NCI-H2029 (cell line): ENCODE measurements at regions not wholly inside any gene's neighbourhood (a gene's known extent, or its start where the extent isn't known, plus 50 kb on each side); places are given as distances from the start of the nearest gene placed in this dataset.
"Not testable (repeated sequence)": the region's sequence is repeated elsewhere in the genome, so short reads cannot be mapped to it uniquely, and the experiment has no call there.

Experiments used
- DNase-seq: peaks from one replicate; lab custom pipeline; 2025; lab: John Stamatoyannopoulos, UW

DNA sequence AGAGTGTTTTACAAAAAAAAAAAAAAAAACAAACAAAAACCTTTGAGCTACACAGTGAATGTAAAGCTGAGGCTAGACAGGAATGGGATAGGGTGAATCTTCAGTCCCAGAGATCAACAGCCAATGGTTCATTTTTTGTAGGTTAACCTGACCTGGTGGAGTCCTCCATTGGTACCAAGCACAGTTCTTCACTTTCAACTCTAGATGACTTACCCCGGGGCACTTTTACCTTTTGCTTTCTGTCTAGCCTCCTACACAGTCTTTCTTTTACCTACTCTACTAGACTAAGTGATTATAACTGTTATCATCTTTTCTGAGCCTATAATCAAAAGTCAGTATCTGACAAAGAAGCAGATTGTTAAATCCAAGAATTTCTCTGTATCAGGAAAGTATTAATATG, 50.9 kb downstream of the ANXA2R start:
- no peak for DNase-seq

DNA sequence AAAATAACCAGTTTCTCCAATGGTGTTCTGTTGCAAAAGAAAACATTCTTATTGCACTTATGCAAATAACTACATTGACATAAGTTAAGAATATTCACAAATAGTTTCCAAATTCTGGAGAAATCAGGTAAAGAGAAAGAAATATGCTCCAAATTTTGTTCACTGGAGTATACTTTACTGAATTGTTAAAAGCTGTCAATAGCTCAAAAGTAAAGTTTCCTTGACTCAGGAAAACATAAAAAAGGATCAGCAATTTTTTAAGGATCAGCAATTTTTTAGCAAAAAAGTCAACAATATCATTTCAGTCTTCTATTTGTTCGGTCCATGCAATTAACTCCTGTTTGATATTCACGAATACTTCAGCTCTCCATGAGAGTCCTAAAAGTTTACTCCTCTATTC, 51.6 kb downstream of the ANXA2R start:
- no peak for DNase-seq

DNA sequence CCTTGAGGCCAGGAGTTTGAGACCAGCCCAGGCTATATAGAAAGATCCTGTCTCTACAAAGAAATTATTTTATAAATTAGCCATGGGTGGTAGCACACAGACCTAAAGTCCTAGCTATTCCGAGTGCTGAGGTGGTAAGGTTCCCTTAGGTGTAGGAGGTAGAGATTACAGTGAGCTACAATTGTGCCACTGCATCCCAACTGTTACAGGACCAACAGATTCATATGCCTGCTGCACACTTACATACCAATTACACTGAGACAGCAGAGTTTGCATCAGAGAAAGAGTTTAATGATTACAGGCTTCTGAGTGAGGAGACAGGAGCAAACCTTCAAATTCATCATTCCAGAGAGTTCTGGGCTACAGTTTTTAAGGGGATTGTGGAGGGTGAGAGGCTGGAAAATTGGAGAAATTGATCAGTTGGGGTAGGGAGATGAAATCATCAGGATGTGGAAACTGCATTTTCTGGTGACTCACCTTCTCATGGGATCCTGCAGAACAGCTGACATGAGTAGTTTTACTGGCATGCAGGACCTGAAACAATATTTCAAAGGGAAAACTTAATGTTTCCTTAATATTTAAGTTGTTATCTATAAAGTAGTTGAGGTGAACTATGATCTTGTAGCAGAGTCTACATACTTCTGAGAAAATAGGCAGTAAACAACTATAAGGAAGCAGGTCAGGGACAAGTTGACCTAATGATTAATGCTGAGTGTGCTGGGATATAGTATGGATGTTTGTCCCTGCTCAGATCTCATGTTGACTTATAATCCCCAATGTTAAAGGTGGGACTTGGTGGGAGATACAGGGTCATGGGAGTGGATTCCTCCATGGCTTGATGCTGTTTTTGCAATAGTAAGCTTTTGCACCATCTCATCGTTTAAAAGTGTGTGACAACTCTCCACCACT, 54.7 kb downstream of the ANXA2R start:
- DNase-seq = no peak

DNA sequence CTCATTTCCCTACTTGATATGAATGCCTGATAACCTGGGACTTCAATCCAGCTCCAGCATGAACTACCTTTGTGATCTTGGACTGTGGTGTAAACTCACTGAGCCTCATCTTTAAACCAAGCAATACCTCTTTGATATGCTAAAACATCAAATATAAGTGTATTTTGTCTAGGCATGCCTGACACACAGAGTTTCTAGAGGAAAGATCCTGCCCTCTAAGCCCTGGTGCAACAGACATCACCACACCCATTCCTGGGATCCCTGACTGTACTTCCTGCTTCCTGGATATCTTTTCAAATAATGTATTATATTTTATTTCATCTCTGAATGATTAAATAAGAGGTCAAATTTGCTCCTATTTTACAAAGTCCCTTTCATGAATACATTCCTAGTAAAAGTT, 55.8 kb downstream of the ANXA2R start:
- DNase-seq = no peak

DNA sequence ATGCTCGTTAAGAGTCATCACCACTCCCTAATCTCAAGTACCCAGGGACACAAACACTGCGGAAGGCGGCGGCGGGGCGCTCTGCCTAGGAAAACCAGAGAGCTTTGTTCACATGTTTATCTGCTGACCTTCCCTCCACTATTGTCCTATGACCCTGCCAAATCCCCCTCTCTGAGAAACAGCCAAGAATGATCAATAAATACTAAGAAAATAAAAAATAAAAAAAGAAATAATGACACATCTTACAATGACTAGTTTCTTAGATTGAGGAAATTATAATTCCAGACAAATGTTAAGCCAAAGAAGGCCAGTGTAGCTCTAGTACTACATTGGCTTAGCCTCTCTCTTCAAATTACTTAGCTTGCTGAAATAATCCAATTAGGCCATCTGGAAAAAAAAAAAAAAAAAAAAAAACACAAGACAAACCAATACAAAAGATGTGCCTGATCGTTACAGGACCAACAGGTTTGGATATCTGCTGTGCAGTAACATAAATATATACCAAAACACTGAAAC, 58.0 kb downstream of the ANXA2R start:
- peak; percentile 59 for DNase-seq

DNA sequence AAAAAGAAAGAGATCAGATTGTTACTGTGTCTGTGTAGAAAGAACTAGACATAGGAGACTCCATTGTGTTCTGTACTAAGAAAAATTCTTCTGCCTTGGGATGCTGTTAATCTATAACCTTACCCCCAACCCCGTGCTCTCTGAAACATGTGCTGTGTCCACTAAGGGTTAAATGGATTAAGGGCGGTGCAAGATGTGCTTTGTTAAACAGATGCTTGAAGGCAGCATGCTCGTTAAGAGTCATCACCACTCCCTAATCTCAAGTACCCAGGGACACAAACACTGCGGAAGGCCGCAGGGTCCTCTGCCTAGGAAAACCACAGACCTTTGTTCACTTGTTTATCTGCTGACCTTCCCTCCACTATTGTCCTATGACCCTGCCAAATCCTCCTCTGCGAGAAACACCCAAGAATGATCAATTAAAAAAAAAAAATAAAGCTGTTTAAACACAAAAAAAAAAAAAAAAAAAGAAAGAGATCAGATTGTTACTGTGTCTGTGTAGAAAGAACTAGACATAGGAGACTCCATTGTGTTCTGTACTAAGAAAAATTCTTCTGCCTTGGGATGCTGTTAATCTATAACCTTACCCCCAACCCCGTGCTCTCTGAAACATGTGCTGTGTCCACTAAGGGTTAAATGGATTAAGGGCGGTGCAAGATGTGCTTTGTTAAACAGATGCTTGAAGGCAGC, 58.6 kb downstream of the ANXA2R start:
- DNase-seq = not testable (repeated sequence)

DNA sequence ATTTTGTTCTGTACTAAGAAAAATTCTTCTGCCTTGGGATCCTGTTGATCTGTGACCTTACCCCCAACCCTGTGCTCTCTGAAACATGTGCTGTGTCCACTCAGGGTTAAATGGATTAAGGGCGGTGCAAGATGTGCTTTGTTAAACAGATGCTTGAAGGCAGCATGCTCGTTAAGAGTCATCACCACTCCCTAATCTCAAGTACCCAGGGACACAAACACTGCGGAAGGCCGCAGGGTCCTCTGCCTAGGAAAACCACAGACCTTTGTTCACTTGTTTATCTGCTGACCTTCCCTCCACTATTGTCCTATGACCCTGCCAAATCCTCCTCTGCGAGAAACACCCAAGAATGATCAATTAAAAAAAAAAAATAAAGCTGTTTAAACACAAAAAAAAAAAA, 59.1 kb downstream of the ANXA2R start:
- not testable (repeated sequence) for DNase-seq

DNA sequence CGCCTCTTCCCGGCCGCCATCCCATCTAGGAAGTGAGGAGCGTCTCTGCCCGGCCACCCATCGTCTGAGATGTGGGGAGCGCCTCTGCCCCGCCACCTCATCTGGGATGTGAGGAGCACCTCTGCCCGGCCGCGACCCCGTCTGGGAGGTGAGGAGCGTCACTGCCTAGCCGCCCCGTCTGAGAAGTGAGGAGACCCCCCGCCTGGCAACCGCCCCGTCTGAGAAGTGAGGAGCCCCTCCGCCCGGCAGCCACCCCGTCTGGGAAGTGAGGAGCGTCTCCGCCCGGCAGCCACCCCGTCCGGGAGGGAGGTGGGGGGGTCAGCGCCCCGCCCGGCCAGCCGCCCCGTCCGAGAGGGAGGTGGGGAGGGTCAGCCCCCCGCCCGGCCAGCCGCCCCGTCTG, 59.7 kb downstream of the ANXA2R start:
- not testable (repeated sequence) for DNase-seq

DNA sequence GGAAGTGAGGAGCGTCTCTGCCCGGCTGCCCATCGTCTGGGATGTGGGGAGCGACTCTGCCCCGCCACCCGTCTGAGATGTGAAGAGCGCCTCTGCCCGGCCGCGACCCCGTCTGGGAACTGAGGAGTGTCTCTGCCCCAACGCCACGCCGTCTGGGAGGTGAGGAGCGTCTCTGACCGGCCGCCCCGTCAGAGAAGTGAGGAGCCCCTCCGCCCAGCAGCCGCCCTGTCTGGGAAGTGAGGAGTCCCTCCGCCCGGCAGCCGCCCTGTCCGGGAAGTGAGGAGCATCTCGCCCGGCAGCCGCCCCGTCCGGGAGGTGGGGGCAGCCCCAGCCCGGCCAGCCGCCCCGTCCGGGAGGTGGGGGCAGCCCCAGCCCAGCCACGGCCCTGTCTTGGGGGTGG, 60.9 kb downstream of the ANXA2R start:
- not testable (repeated sequence) for DNase-seq

DNA sequence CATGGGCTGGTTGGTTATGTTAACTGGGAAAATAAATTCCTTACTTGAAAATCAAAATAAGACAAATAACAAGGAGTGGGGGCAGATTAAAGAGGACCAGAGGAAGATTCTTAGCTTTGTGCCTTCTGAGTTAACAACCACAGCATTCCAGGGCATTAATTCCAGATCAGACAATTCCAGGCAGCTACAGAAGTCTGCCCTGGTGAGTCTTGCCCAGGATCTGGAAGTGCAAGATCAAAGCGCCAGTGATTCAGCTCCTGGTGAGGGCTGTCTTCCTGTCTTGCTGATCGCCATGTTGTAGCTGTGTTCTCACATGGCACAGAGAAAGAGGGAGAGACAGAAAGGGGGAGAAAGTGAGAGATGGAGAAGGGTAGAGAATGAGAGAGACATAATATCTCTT, 65.6 kb downstream of the ANXA2R start:
- no peak for DNase-seq

DNA sequence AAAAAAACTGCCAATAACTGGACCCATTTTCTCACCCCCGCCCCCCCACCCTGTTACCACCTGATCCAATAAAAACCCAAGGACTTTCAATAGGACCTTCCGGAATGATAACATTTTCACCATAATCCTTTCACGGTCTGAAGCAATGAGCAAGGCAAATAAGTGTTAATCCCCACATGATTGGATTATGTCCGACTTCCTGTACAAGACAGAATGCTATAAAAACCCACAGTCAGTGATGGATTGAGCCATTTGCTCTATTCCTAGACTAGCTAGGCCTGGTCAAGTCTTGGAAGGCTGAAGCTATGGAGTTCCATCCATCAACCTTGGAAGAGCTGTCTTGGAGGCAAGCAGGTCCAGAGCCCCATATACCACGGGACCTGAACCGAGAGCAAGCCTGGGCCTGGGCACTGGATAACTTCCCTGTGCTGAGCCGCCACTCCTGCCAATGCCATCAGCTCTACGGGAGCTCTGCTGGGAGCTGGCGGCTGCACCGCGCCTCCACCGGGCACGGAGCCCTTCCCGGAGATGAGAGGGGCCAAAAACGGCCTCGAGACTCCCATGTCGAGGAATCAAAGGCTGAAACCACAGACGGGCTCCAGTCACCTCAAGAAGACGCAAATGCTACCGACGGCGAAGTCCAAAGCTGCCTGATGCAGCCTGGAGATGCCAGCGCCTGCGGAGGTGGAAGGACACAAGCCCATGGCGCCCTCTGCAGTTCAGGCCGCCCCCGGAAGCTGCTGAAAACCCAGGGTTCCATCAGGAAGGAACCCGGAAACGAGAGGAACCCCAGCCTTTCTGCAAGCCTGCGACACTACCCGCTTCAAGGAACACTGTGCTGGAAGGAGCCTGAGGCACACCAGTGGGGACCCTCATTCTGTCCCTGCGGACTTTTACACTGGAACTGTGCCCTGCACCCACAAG, 69.2 kb downstream of the ANXA2R start:
- no peak for DNase-seq

DNA sequence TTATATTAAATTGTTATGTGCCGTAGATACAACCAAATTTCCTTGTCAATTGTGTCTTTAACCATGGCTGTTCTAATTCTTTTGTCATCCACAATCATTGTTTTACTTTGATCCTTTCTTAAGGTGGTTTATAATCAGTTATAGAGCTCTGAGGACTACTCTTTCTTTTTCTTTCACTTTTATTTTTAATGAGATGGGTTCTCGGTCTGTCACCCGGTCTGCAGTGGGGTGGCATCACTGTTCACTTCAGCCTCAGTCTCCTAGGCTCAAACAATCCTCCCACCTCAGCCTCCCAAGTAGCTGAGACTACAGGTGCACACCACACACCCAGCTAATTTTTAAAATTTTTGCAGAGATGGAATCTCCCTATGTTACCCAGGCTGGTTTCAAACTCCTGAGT, 74.2 kb downstream of the ANXA2R start:
- DNase-seq = no peak

DNA sequence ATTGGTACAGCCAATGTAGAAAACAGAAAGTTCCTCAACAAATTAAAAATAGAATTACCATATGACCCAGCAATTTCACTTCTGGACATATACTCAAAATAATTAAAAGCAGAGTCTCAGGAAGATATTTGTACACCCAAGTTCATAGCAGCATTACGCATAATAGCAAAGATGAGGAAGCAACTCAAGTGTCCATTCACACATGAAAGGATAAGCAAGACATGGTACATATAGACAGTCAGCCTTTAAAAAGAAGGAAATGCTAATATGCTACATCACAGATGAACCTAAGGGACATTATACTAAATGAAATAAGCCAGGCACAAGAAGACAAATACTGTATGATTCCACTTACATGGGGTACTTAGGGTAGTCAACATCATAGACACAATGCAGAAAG, 76.7 kb downstream of the ANXA2R start:
- no peak for DNase-seq

DNA sequence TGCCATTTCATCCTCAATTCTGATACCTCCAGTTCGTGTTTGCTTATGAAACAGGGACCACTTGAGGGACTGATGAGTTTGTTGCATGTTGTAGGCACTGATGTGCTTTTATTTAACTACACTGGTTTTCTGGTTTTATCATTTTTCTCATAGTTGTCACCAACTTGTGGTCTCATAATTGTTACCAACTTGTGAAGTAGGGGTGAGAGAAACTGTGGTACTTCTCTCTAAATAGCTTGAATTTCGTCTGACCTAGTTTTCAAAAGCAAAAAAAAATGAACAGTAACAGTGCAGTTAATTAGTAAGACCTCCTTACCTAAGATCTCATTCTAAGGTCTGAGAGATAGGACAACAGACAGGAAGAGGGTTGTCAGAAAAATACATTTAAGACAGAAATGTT, 78.0 kb downstream of the ANXA2R start:
- no peak for DNase-seq

DNA sequence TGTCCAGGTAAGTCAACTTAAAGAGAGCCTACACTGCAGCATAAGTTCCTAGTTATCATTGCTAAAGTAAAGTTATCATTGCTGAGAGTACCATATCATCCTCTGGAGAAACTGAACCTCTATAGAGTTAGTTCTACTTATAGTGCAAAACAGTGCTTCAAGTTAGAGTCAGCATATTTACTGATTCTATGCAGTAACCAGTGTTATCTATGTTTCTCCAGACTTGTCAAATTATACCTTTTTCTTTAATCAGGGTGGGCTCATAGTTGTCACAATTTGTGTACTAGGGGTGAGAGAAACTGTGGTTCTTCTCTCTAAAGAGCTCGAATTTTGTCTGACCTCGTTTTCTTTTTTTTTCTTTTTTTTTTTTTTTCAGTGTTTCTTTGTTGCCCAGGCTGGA, 79.6 kb downstream of the ANXA2R start:
- no peak for DNase-seq

DNA sequence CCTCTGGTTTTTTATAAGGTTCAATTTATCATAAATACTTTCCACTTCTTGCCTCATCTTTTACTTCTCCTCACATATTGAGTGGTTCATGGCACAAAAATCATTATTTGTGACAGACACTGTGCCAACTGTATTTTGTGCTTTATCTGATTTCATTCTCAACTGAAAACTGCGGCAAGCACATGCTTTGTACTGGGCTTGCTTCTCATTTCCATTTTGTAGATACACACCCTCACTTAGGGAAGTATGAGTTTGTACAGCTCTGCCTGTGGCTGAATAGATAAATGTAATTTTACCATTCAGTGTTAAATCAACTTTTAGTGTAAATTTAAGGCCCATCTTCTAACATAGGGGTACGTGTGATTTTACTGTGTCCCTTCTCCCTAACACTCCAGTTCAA, 83.6 kb downstream of the ANXA2R start:
- DNase-seq = no peak

DNA sequence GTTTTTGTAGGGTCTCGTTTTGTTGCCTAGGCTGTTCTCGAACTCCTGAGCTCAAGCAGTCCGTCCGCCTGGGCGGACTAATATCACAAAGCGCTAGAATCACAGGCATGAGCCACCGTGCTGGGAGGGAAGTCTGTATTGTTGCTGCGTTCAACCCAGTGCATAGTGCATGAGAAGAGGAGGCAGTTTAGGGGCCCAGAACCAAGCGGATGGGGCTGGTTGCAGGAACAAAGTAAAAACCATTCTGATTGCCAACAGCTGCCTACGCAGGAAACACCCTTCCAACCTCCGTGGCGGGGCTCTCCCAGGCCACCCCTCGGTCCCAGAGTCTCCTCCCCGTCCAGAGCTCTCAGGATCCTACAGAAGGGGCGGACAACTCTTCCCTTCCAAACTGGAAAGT, 87.1 kb downstream of the ANXA2R start:
- no peak for DNase-seq

DNA sequence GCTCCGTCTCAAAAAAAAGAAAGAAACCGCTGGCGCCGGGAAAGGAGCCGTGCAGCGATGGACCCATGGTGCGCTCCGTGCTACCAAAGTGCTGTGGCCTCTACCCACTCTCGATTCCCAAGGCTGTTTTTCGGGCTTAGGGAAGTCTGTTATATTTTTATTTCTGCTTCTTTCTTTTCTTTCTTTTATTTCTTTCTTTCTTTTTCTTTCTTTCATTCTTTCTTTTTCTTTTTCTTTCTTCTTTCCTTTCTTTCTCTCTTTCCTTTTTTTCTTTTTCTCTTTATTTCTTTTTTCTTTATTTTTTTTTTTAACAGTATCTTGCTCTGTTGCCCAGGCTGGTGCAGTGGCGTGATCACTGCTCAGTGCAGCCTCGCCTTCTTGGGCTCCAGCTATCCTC, 87.5 kb downstream of the ANXA2R start:
- DNase-seq = no peak

DNA sequence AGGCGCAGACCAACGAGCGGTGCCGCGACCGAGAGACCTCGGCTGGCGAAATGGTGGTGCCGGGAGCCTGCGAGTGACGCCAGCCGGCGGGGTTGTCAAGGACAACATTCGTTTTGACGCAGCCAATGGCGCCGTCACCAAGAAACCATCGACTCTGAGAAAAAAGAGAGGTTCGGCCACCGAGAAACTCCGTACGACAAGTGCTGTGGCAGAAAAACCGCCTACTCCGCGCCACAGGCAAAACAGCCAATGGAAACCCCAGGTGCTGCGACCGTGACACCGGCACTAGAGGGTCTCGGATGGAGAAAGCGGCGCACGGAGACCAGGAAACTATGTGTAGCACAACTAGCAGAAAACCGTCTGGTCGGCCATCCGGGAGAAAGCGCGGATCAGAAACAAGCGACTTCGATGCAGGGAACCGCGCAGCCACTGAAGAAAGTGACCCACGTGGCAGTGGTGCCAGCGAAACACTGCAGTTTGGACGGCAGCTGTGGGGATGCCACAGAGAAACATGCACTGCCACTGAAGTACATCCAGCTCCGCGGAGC, 88.8 kb downstream of the ANXA2R start:
- peak; percentile 71 for DNase-seq

DNA sequence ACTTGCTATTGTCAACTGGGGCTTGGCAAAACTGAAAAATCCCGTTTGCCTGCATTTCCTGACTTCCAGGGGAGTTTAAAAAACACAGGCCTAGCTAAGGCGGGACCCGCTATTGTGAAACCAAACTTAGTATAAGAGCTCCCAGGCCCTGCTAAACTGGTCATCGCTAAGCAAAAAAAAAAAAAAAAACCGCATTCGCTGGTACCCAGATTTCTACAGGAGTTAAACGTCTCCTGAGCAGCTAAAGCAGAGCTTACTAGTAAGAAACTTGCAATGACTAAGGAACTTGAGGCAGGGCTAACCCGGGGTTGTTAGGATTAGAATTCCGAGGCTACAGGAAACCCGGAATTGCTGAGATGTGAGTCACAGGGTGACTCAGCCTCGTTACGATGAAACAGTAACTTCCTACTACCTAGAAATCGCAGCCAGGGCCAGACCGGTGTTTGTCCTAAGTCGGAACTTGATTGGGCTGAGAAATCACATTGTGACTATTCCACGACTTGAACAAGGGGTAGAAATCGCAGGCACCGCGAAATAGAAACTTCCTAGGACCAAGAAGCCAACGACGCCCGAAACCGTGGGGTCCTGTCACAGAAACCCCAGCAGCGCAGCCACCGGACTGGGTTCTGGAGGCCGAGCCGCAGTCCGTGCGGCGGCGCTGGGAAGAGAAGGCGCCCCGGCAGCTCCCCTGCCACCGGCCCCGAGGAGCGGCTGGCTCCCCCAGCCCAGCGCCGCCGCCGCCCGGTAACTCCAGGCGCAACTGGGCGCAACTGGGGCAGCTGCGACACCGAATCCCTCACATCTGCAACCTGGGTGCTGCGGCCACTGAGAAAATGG, 89.4 kb downstream of the ANXA2R start:
- peak; percentile 58 for DNase-seq

DNA sequence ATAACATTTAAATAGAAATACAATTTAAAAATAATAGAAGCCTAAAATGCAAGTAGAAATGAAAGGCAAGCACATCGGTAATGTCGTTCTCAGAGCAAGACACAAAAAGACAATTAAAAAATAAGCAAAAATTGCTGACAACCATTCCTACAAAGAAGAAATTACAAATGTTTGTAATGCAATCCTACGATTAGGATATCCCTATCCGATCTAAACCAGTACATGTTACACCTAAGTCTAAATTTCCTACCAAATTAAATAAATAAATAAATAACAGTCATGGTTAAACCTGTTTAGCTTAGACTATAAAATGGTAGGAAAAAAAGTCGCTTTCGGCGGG, 90.0 kb downstream of the ANXA2R start:
- no peak for DNase-seq
